ENCODE measurements at regions not wholly inside any gene's neighbourhood (a gene's known extent, or its start where the extent isn't known, plus 50 kb on each side); places are given as distances from the start of the nearest gene placed in this dataset.

DNA sequence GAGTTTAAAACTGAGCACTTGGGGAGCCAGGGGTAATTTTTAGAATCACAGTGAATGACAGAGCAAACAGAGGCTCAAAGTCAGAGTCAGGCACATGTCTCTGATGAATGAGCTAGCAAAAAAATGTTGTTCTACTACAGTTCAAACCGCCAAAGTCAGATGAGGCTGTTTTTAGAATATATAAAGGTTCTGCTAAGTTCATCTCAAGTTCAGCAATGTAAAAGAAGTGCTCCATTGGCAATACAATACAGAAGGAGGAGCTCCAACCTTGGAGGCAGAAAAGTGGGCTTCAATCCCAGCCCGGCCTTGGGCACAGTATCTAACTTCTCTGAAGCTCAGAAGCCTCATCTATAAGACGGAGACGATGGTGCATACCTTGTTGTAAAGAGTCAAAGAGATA, 70.1 kb upstream of the IPO5 start:
- TF ChIP-seq CTCF (IDR thresholded peaks at IDR 0.05) = no peak
- TF ChIP-seq ZFX (IDR thresholded peaks at IDR 0.05; ENCODE audit: borderline replicate concordance) = no peak

Measured in 22Rv1 (cell line).